HuH-7 (cell line): ENCODE measurements at regions not wholly inside any gene's neighbourhood (a gene's known extent, or its start where the extent isn't known, plus 50 kb on each side); places are given as distances from the start of the nearest gene placed in this dataset.

Experiments
- DNase-seq: peaks from one replicate; pipeline ENCODE4 v3.0.0; 2011; ENCODE audit warnings: low spot score

- no peak for DNase-seq
Observed at GRCh38 chr12:92089559-92089958, 56.1 kb downstream of the BTG1 start.

GRCh38 chr12:92088805-92089204, 56.8 kb downstream of the BTG1 start:
- no peak for DNase-seq

- DNase-seq: no peak
Observed at GRCh38 chr12:92085736-92086040, 60.0 kb downstream of the BTG1 start.

- no peak for DNase-seq
Observed at GRCh38 chr12:92085040-92085735, 60.5 kb downstream of the BTG1 start.

- DNase-seq: no peak
Observed at GRCh38 chr12:92080911-92081285, 64.7 kb downstream of the BTG1 start.

GRCh38 chr12:92079054-92079385, 66.6 kb downstream of the BTG1 start:
- no peak for DNase-seq

GRCh38 chr12:92078167-92079053, 67.2 kb downstream of the BTG1 start:
- DNase-seq: no peak

GRCh38 chr12:92077530-92077929, 68.1 kb downstream of the BTG1 start:
- no peak for DNase-seq

- no peak for DNase-seq
Observed at GRCh38 chr12:92076101-92076500, 69.5 kb downstream of the BTG1 start.

GRCh38 chr12:92075425-92075914, 70.2 kb downstream of the BTG1 start:
- no peak for DNase-seq

GRCh38 chr12:92074889-92075288, 70.8 kb downstream of the BTG1 start:
- DNase-seq: no peak

- DNase-seq: no peak
Observed at GRCh38 chr12:92073094-92073493, 72.6 kb downstream of the BTG1 start.

- DNase-seq: no peak
Observed at GRCh38 chr12:92072112-92072511, 73.5 kb downstream of the BTG1 start.

GRCh38 chr12:92070864-92071445, 74.7 kb downstream of the BTG1 start:
- DNase-seq: peak; percentile 51

GRCh38 chr12:92070054-92070863, 75.4 kb downstream of the BTG1 start:
- no peak for DNase-seq

- DNase-seq: no peak
Observed at GRCh38 chr12:92068459-92068858, 77.2 kb downstream of the BTG1 start.

- DNase-seq: no peak
Observed at GRCh38 chr12:92065639-92066038, 80.0 kb downstream of the BTG1 start.

- DNase-seq: no peak
Observed at GRCh38 chr12:92065018-92065499, 80.6 kb downstream of the BTG1 start.

GRCh38 chr12:92064422-92064821, 81.2 kb downstream of the BTG1 start:
- DNase-seq: no peak

- no peak for DNase-seq
Observed at GRCh38 chr12:92063641-92064040, 82.0 kb downstream of the BTG1 start.

- DNase-seq: no peak
Observed at GRCh38 chr12:92062539-92063493, 82.8 kb downstream of the BTG1 start.
